ENCODE measurements at regions not wholly inside any gene's neighbourhood (a gene's known extent, or its start where the extent isn't known, plus 50 kb on each side); places are given as distances from the start of the nearest gene placed in this dataset.

DNA sequence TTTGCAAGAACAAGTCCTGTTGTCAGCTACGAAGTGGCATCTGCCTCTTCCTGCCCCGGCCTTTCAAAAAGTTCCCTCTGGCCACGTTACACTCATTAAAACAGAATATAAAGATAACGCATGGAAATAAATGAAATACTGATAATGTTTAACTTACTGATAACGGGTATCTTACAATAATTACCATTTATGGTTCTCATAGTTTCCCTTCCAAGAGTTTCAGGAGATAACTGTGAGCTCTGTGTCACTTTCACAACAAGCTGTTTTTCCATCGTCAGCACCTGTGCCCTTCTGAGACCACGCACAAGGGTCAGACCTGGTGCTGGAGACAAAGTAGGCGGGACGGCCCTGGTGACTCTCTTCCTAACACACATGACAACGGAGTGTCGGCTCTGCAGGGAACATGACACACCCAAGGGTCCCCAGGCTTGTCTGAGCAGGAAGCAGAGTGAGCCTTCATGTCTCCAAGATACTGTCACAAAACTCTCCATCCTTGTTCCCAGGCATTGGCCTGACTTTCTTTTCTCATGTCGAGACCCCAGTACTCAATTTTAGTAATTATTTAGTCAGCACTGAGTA lies 86.2 kb upstream of the THBS2 start:
- Mint-ChIP-seq H3K4me1 (peaks cover 14% of the 10 kb centered on the region), H3K4me3 (no peak overlapping the region), H3K27ac (no peak overlapping the region), H3K9me3 (no peaks in the 10 kb centered on the region), H3K27me3 (ENCODE audit: low read depth, poor library complexity) (peaks cover 9% of the 10 kb centered on the region), H3K36me3 (ENCODE audit: low read depth) (no peaks in the 10 kb centered on the region)
- TF ChIP-seq, protein P1, sequence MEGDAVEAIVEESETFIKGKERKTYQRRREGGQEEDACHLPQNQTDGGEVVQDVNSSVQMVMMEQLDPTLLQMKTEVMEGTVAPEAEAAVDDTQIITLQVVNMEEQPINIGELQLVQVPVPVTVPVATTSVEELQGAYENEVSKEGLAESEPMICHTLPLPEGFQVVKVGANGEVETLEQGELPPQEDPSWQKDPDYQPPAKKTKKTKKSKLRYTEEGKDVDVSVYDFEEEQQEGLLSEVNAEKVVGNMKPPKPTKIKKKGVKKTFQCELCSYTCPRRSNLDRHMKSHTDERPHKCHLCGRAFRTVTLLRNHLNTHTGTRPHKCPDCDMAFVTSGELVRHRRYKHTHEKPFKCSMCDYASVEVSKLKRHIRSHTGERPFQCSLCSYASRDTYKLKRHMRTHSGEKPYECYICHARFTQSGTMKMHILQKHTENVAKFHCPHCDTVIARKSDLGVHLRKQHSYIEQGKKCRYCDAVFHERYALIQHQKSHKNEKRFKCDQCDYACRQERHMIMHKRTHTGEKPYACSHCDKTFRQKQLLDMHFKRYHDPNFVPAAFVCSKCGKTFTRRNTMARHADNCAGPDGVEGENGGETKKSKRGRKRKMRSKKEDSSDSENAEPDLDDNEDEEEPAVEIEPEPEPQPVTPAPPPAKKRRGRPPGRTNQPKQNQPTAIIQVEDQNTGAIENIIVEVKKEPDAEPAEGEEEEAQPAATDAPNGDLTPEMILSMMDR (IDR thresholded peaks at IDR 0.05) = no peak
- DNase-seq = no peak

DNA sequence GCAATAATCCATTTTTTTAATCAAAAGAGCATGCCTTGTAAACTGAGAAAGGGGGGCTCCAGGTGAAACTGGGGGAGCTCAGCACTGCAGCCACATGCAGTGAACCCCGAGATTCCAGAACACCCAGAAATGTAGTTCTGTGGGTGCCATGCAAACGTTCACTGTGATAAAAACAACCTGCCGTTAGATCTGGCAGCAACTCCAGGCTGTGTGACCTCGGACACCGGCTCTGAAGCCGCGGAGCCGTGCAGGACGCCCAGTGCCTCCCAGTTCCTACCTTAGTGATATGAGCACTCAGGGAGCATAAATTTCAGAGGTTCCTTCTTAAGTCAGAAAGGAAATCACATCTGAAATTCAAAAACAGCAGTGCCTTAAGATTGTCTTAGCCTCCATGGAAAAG lies 85.4 kb upstream of the THBS2 start:
- peaks cover 8% of the 10 kb centered on the region for H3K4me1 Mint-ChIP-seq
- H3K27me3 Mint-ChIP-seq (ENCODE audit: low read depth, poor library complexity) = peaks cover 5% of the 10 kb centered on the region
- H3K27ac Mint-ChIP-seq = no peak overlapping the region
- no peaks in the 10 kb centered on the region for H3K36me3 Mint-ChIP-seq (ENCODE audit: low read depth)
- no peaks in the 10 kb centered on the region for H3K9me3 Mint-ChIP-seq
- no peak for DNase-seq
- TF ChIP-seq, protein P1 (IDR thresholded peaks at IDR 0.05) = no peak
- H3K4me3 Mint-ChIP-seq = no peak overlapping the region

DNA sequence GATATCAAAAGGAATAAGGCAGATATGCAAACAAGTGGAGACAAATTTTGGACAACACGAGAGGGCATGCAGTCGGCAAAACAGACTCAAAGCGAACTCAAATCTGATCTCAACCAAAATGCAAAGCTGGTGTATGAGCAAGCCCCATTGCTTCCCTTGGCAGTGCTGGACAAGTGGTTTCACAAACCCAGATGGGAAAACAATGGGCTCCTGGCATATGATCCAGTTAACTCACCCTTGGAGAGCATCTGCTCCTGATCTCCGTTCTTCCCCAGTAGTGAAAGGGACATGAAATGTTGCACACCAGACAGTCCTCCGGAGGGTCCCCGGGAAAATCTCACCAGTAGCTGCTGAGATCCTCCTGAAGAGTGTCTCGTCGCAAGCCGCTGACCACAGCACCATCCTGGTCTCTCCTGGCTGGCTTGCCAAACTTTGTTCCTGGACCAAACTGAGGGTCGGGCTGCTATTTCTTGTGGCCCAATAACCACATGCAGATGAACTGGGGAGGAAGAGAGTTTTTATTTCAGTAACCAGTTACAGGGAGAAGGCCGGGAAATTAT lies 84.3 kb upstream of the THBS2 start:
- DNase-seq = no peak
- Mint-ChIP-seq H3K27ac (no peak overlapping the region), H3K9me3 (no peaks in the 10 kb centered on the region), H3K27me3 (ENCODE audit: low read depth, poor library complexity) (peaks cover 3% of the 10 kb centered on the region), H3K4me3 (no peak overlapping the region), H3K4me1 (peaks cover 8% of the 10 kb centered on the region), H3K36me3 (ENCODE audit: low read depth) (no peaks in the 10 kb centered on the region)
- TF ChIP-seq, protein P1 (IDR thresholded peaks at IDR 0.05) = no peak

DNA sequence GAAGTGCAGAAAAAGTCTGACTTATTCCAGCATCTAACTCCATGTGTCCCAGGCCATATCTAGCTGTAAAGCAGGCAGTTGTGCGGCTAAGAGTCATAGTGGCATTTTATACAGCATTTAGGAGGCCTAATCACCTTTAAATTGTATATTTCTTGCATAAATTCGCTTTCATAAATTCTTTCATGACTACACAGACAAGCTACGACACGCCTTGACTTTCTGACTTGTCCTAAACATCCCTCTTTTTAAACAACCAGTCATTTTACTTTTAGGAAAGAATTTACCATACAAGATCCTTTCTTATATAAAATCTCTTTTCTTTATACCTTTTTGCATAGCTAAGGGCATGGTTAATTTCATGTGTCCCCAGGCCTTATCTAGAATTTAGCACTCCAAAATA lies 81.7 kb upstream of the THBS2 start:
- H3K9me3 Mint-ChIP-seq = no peaks in the 10 kb centered on the region
- no peaks in the 10 kb centered on the region for H3K36me3 Mint-ChIP-seq (ENCODE audit: low read depth)
- H3K27me3 Mint-ChIP-seq (ENCODE audit: low read depth, poor library complexity) = peaks cover 3% of the 10 kb centered on the region
- H3K27ac Mint-ChIP-seq = no peak overlapping the region
- DNase-seq = no peak
- H3K4me1 Mint-ChIP-seq = no peaks in the 10 kb centered on the region
- TF ChIP-seq, protein P1 (IDR thresholded peaks at IDR 0.05) = no peak
- no peak overlapping the region for H3K4me3 Mint-ChIP-seq

DNA sequence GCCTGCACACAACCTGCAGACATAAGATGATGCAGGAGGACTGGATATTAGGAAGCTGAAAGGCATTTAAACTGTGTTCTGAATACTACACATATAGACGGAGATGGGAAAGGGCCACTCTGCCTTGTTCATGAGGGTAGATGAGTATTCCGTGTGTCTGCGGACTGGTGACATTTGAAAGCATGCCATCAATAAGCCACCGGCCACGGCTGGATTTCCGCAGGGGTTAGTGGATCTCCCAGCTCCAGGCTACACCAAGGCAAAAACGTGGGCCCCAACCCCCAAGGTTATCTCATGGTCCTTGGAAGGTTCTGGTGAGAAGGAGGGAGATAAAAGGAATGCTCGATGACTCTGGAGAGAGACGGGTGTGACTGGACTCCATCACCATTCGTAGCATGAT lies 78.6 kb upstream of the THBS2 start:
- Mint-ChIP-seq H3K36me3 (ENCODE audit: low read depth) (no peaks in the 10 kb centered on the region), H3K4me3 (no peak overlapping the region), H3K27ac (no peak overlapping the region), H3K4me1 (no peaks in the 10 kb centered on the region), H3K9me3 (no peaks in the 10 kb centered on the region), H3K27me3 (ENCODE audit: low read depth, poor library complexity) (no peaks in the 10 kb centered on the region)
- no peak for DNase-seq
- TF ChIP-seq, protein P1 (IDR thresholded peaks at IDR 0.05) = no peak
